ENCODE measurements at regions not wholly inside any gene's neighbourhood (a gene's known extent, or its start where the extent isn't known, plus 50 kb on each side); places are given as distances from the start of the nearest gene placed in this dataset.
"Not testable (repeated sequence)": the region's sequence is repeated elsewhere in the genome, so short reads cannot be mapped to it uniquely, and the experiment has no call there.

DNA sequence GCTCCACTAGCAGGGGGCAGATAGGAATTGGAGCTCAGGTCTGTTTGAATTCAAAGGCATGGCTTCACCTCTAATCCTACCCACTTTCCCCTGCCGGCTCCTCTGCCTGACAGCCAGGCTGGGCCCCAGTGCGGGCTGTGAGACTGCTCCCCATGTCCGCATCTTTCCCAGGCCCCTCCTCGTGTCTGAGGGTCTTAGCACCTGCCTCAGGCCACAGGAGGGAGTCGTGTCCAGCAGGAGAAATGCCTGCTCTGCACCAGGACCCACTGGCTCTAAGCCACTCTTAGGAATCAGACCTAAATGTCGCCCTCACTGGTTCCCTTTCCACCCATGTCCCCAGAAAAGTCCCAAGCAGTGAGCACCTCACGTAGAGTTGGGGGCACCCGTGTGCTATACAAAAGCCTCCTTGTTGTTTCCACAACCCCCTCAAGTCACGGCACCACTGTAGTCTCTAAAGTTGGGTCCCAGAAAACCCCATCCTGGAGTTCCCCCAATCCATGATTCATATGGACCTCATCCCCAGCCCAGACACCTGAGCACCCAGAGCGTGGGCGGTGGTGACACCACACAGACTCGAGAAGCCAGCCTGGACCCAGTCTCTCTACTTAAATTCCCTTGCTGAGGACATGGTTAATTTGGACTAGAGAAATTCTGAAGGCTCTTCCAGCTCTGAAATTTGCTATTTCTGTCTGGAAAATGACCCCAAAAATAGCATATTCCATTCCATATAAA lies 466.4 kb upstream of the ZMIZ1 start:
- no peak for DNase-seq

- DNase-seq: no peak
Observed at GRCh38 chr10:78604286-78604685, 464.5 kb upstream of the ZMIZ1 start.

DNA sequence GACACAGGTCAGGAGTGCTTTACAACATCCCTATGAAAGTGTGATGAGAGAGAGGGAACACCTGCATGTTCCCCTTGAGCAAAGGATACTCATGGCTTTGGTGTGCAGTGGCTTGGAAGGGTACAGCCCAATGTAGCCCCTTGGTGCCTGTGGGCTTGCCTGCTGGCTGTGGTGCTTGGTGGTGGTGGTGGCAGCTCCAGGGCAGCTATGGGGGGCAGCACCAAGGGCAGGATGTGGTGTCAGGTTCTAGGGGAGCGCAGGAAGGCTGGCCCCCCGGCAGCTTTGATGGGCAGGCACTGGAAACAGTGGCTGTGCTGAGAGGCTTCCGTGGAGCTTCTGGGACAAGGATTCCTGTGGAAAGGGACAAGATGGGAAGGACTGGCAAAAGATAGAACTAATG lies 464.0 kb upstream of the ZMIZ1 start:
- DNase-seq: no peak

DNA sequence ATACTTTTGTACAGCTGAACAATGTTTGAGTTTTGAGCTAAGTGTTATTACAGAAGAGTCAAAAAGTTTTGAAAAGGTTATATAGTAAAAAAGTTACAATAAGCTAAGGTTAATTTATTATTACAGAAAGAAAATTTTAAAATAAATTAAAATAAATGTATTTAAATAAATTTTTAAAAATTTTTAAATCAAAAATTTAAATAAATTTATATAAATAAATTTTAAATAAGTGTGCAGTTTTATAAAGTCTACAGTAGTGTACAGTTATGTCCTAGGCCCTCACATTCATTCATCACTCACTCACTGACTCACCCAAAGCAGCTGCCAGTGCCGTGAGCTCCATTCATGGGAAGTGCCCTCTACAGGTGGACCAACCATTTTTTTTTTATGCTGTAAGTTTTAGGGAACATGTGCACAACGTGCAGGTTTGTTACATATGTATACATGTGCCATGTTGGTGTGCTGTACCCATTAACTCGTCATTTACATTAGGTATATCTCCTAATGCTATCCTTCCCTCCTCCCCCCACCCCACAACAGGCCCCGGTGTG lies 462.9 kb upstream of the ZMIZ1 start:
- DNase-seq: no peak

DNA sequence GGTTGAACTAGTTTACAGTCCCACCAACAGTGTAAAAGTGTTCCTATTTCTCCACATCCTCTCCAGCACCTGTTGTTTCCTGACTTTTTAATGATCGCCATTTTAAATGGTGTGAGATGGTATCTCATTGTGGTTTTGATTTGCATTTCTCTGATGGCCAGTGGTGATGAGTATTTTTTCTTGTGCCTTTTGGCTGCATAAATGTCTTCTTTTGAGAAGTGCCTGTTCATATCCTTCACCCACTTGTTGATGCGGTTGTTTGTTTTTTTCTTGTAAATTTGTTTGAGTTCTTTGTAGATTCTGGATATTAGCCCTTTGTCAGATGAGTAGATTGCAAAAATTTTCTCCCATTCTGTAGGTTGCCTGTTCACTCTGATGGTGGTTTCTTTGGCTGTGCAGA lies 462.0 kb upstream of the ZMIZ1 start:
- DNase-seq: not testable (repeated sequence)

- no peak for DNase-seq
Observed at GRCh38 chr10:78609976-78610375, 458.8 kb upstream of the ZMIZ1 start.

GRCh38 chr10:78613132-78613531 lies 455.6 kb upstream of the ZMIZ1 start:
- no peak for DNase-seq

DNA sequence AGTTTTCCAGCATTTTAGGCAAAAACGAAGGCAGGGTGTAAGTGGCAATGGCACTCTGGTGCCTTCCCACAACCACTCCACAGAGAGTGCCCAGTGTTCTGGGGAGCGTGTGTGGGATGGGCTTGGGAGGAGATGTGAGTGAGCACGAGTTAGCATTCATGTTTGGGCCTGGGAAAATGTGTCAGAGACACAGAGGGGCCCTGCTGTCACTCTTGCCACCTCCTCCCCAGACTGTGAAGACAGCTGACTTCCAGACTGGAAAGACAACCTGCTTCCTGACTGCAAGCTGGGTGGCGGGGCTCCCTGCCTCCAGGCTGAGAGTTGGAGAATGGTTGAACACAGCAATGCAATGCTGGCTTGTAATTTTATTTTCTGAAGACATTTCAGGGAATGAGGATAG lies 454.5 kb upstream of the ZMIZ1 start:
- no peak for DNase-seq

DNA sequence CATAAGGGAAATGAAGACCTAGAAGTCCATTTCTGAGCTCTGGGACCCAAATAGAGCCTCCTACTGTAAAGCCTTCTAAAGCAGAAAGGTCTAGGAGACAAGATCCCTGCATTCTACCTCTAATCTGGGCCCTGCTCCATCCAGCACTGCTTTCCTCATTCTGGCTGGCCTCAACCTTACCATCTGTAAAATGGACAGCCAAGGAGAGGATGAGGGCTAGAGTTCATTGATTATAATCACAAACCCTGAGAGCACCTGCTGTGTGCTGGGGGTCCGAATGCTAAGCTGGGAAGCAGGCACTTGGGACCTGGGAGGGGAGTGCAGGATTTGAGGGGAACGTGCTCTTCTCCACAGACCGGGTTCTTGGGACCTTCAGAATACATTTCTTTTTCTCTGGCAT lies 454.0 kb upstream of the ZMIZ1 start:
- no peak for DNase-seq

DNA sequence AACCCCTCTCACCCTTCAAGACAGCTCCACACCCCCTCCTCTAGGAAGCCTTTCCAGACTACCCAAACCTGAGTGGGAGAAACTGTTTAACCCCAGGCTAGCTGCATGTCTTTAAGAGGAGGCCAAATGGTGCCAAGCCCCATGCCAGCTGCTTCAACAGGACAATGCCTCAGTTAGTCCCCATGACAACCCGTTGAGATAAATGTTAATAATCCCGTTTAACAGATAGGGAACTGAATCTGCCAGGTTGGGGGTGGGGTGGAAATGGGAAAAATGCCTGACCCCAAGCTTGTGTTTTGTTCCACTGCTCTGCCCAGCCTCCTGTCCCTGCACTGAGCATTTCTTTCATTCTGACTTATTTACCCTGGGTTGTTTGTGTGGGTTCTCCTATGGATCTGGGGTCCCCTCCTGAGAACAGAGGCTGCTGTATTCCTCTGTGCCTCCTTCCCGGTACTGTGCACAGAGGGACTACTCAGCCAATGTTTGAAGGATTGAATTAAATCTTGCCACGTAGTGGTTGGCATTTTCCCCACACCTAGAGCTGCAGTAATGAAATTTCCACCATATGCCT lies 452.6 kb upstream of the ZMIZ1 start:
- DNase-seq: no peak

DNA sequence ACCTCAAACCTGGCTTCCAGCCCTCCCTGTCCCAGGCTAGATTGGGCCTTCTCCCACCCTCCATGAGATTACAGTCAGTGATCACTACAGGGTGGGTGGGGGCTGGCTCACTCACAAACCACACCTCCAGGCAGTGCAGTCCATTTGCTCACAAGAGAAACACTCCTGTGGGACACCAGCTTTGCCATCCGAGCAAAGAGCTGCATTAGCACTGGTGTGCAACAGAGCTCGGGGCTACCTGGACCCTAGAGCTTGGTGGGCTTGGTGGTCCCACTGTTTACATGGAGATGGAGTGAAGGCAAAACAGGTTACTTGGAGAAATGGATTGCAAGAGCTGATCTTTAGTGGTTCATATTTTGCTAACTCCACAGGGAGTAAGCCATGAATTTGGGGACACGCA lies 451.7 kb upstream of the ZMIZ1 start:
- DNase-seq: no peak

DNA sequence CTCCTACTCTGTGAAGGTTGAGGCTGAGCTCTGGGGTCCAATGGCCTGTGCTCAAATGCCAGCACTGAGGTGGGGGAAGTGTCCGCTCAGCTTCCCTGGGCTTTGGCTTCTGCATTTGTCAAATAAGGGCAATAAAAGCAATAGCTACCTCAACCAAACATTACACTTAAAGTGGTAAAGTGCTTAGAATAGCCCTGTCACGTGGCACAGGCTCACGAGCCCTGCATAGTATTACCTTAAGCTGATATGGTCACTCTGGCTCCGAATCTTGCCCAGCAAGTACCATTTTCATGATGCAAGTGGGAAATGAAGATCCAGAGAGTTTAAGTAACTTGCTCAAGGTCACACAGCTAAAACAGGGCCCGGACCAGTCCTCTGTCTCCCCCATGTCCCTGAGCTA lies 451.1 kb upstream of the ZMIZ1 start:
- no peak for DNase-seq

DNA sequence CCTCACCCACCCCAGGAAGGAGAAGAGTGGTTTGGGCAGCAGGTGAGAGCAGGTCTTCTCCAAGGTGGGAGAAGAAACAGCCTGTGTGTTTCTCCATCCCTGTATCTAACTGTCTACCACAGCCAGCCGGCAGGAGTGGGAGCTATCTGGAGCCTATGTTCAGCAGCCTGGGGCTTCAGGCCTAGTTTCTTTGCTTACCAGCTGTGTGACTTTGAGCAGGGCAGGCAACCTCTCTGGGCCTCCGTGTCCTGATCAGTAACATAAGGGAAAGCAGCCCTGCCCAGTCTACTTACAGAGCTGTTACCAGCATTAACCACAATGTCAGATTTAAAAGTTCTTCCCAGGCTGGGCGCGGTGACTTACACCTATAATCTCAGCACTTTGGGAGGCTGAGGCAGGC lies 450.7 kb upstream of the ZMIZ1 start:
- DNase-seq: no peak

DNA sequence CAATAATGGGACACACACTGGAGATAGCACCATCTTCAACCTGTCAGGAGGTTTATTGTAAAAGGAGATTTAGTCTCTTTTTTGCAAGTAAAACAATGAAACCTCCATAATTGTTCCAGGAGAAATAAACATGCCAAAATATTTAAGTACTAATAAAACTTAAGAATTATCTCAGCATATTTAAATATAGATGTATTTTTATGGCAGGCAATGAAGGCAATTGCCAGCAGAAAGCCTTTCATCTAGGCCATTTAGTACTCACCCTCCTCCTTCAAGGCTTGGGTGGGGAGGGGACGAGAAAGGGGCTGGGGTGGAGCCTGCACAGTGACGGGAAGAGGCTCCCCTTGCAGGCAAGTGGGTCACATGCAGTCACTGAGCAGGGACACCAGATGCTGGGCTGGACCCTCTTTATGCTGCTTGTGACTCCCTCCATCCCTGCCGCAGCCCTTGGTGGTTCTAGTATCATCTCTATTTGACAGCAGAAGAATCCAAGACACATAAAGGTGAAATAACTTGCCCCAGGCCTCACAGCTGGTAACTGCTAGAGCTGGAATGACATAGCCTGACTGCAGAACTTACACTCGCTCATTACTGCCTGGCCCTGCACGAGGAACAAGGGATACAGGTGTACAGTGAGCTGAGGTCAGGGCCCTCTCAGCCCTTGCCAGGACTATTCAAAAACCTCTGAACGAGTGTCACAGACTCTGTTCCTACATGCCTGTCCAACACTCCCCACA lies 449.5 kb upstream of the ZMIZ1 start:
- DNase-seq: no peak

- DNase-seq: no peak
Observed at GRCh38 chr10:78619896-78620295, 448.9 kb upstream of the ZMIZ1 start.

GRCh38 chr10:78620985-78621799 lies 447.6 kb upstream of the ZMIZ1 start:
- DNase-seq: no peak

- DNase-seq: no peak
Observed at GRCh38 chr10:78623578-78624215, 445.1 kb upstream of the ZMIZ1 start.

DNA sequence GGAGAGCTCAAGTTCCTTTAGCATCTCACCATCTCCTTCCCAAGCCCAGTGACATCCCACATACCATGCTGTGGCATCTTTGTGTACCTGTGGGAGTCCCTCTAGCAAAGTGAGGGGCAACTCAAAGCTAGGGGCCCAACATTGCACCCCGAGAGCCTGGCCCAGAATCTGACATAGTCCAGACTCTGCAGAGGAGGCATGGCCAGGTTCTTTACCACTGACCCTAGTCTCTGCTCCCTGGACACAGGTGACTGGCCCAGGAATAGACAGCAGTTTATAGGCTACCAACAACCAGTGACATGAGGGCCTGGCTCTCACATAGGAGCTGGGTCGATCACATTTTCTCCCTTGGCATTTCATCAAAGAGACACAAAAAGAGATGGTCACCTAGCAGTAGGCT lies 444.0 kb upstream of the ZMIZ1 start:
- DNase-seq: no peak

- no peak for DNase-seq
Observed at GRCh38 chr10:78626471-78626870, 442.3 kb upstream of the ZMIZ1 start.

GRCh38 chr10:78627254-78627795 lies 441.4 kb upstream of the ZMIZ1 start:
- no peak for DNase-seq

GRCh38 chr10:78628976-78629375 lies 439.8 kb upstream of the ZMIZ1 start:
- DNase-seq: no peak

DNA sequence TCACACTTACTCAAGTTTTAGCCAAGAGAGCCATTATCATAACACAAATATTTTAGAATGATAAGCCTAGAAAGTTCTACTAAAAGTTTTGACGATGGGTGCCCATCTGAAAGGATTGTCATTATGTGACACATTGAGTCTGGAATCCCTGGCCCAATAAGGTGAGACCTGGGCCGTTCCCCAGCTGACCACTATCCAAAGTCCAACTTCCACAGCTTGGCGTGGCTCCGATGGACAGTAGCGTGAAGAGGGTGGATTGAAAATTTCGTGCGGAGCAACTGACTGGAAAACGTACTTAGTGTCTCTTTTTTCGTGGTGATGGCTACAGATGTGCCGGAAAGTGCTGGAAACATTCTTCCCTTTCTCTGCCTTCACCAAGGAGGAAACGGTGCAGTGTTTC lies 439.0 kb upstream of the ZMIZ1 start:
- DNase-seq: no peak
